ENCODE measurements at regions not wholly inside any gene's neighbourhood (a gene's known extent, or its start where the extent isn't known, plus 50 kb on each side); places are given as distances from the start of the nearest gene placed in this dataset.

- H3K27me3 ChIP-seq (ENCODE audit: low read length) = no peaks in the 10 kb centered on the region
- H3K4me2 ChIP-seq (ENCODE audit: low read depth, low read length, poor library complexity, severe bottlenecking) = no peak overlapping the region
- no peaks in the 10 kb centered on the region for H4K20me1 ChIP-seq (ENCODE audit: insufficient read depth, low read depth, low read length)
- H3K9me2 ChIP-seq (replicated peaks; ENCODE audit: insufficient read depth, low read length) = no peaks in the 10 kb centered on the region
- no peak overlapping the region for H2AFZ ChIP-seq (ENCODE audit: low read length)
- no peaks in the 10 kb centered on the region for H3K36me3 ChIP-seq (ENCODE audit: insufficient read depth, low read length)
- H3K4me3 ChIP-seq (ENCODE audit: low read length) = no peak overlapping the region
- no peak overlapping the region for H3K9ac ChIP-seq (ENCODE audit: low read length)
- no peak overlapping the region for H3K27ac ChIP-seq (ENCODE audit: low read length)
- H3K9me3 ChIP-seq (ENCODE audit: low read length) = no peaks in the 10 kb centered on the region
- H3K79me2 ChIP-seq (ENCODE audit: low read length) = no peaks in the 10 kb centered on the region
- no peak for DNase-seq
- H3K4me1 ChIP-seq (ENCODE audit: low read length) = no peaks in the 10 kb centered on the region
These were observed 75.5 kb upstream of the RAB3GAP2 start for GRCh38 chr1:220347654-220348175.

GRCh38 chr1:220344745-220345144 lies 72.5 kb upstream of the RAB3GAP2 start:
- Histone ChIP-seq H3K9me3 (ENCODE audit: low read length) (no peaks in the 10 kb centered on the region), H4K20me1 (ENCODE audit: insufficient read depth, low read depth, low read length) (no peaks in the 10 kb centered on the region), H3K4me1 (ENCODE audit: low read length) (no peaks in the 10 kb centered on the region), H3K9me2 (replicated peaks; ENCODE audit: insufficient read depth, low read length) (no peaks in the 10 kb centered on the region), H3K27ac (ENCODE audit: low read length) (no peak overlapping the region), H3K27me3 (ENCODE audit: low read length) (no peaks in the 10 kb centered on the region), H2AFZ (ENCODE audit: low read length) (no peak overlapping the region), H3K36me3 (ENCODE audit: insufficient read depth, low read length) (no peaks in the 10 kb centered on the region), H3K4me2 (ENCODE audit: low read depth, low read length, poor library complexity, severe bottlenecking) (no peak overlapping the region), H3K9ac (ENCODE audit: low read length) (no peak overlapping the region), H3K4me3 (ENCODE audit: low read length) (no peak overlapping the region), H3K79me2 (ENCODE audit: low read length) (no peaks in the 10 kb centered on the region)
- DNase-seq = no peak

GRCh38 chr1:220342853-220343252 lies 70.6 kb upstream of the RAB3GAP2 start:
- DNase-seq = no peak
- no peaks in the 10 kb centered on the region for H3K9me3 ChIP-seq (ENCODE audit: low read length)
- no peaks in the 10 kb centered on the region for H3K27me3 ChIP-seq (ENCODE audit: low read length)
- H3K9me2 ChIP-seq (replicated peaks; ENCODE audit: insufficient read depth, low read length) = no peaks in the 10 kb centered on the region
- no peaks in the 10 kb centered on the region for H3K79me2 ChIP-seq (ENCODE audit: low read length)
- no peak overlapping the region for H3K4me2 ChIP-seq (ENCODE audit: low read depth, low read length, poor library complexity, severe bottlenecking)
- no peaks in the 10 kb centered on the region for H4K20me1 ChIP-seq (ENCODE audit: insufficient read depth, low read depth, low read length)
- no peaks in the 10 kb centered on the region for H3K36me3 ChIP-seq (ENCODE audit: insufficient read depth, low read length)
- H3K4me1 ChIP-seq (ENCODE audit: low read length) = no peaks in the 10 kb centered on the region
- no peak overlapping the region for H3K4me3 ChIP-seq (ENCODE audit: low read length)
- no peak overlapping the region for H2AFZ ChIP-seq (ENCODE audit: low read length)
- H3K9ac ChIP-seq (ENCODE audit: low read length) = no peak overlapping the region
- H3K27ac ChIP-seq (ENCODE audit: low read length) = no peak overlapping the region

GRCh38 chr1:220341126-220341525 lies 68.9 kb upstream of the RAB3GAP2 start:
- no peak overlapping the region for H2AFZ ChIP-seq (ENCODE audit: low read length)
- no peak overlapping the region for H3K27ac ChIP-seq (ENCODE audit: low read length)
- H3K9me2 ChIP-seq (replicated peaks; ENCODE audit: insufficient read depth, low read length) = no peaks in the 10 kb centered on the region
- H3K27me3 ChIP-seq (ENCODE audit: low read length) = no peaks in the 10 kb centered on the region
- H3K79me2 ChIP-seq (ENCODE audit: low read length) = no peaks in the 10 kb centered on the region
- no peak overlapping the region for H3K4me2 ChIP-seq (ENCODE audit: low read depth, low read length, poor library complexity, severe bottlenecking)
- H3K4me3 ChIP-seq (ENCODE audit: low read length) = no peak overlapping the region
- no peaks in the 10 kb centered on the region for H3K36me3 ChIP-seq (ENCODE audit: insufficient read depth, low read length)
- H4K20me1 ChIP-seq (ENCODE audit: insufficient read depth, low read depth, low read length) = no peaks in the 10 kb centered on the region
- H3K9ac ChIP-seq (ENCODE audit: low read length) = no peak overlapping the region
- no peak for DNase-seq
- no peaks in the 10 kb centered on the region for H3K9me3 ChIP-seq (ENCODE audit: low read length)
- H3K4me1 ChIP-seq (ENCODE audit: low read length) = no peaks in the 10 kb centered on the region

- Histone ChIP-seq H3K4me2 (ENCODE audit: low read depth, low read length, poor library complexity, severe bottlenecking) (no peak overlapping the region), H3K79me2 (ENCODE audit: low read length) (no peaks in the 10 kb centered on the region), H3K4me1 (ENCODE audit: low read length) (no peaks in the 10 kb centered on the region), H3K4me3 (ENCODE audit: low read length) (no peak overlapping the region), H3K27me3 (ENCODE audit: low read length) (no peaks in the 10 kb centered on the region), H2AFZ (ENCODE audit: low read length) (no peak overlapping the region), H4K20me1 (ENCODE audit: insufficient read depth, low read depth, low read length) (no peaks in the 10 kb centered on the region), H3K9ac (ENCODE audit: low read length) (no peak overlapping the region), H3K27ac (ENCODE audit: low read length) (no peak overlapping the region), H3K9me2 (replicated peaks; ENCODE audit: insufficient read depth, low read length) (no peaks in the 10 kb centered on the region), H3K36me3 (ENCODE audit: insufficient read depth, low read length) (no peaks in the 10 kb centered on the region), H3K9me3 (ENCODE audit: low read length) (no peaks in the 10 kb centered on the region)
- no peak for DNase-seq
These were observed 67.3 kb upstream of the RAB3GAP2 start for GRCh38 chr1:220339581-220339980.

- no peak overlapping the region for H3K9ac ChIP-seq (ENCODE audit: low read length)
- H4K20me1 ChIP-seq (ENCODE audit: insufficient read depth, low read depth, low read length) = no peaks in the 10 kb centered on the region
- DNase-seq = no peak
- no peaks in the 10 kb centered on the region for H3K27me3 ChIP-seq (ENCODE audit: low read length)
- H3K4me1 ChIP-seq (ENCODE audit: low read length) = no peaks in the 10 kb centered on the region
- H3K4me3 ChIP-seq (ENCODE audit: low read length) = no peak overlapping the region
- H3K79me2 ChIP-seq (ENCODE audit: low read length) = no peaks in the 10 kb centered on the region
- H3K9me3 ChIP-seq (ENCODE audit: low read length) = no peaks in the 10 kb centered on the region
- no peak overlapping the region for H2AFZ ChIP-seq (ENCODE audit: low read length)
- no peak overlapping the region for H3K27ac ChIP-seq (ENCODE audit: low read length)
- H3K4me2 ChIP-seq (ENCODE audit: low read depth, low read length, poor library complexity, severe bottlenecking) = no peak overlapping the region
- H3K9me2 ChIP-seq (replicated peaks; ENCODE audit: insufficient read depth, low read length) = no peaks in the 10 kb centered on the region
- H3K36me3 ChIP-seq (ENCODE audit: insufficient read depth, low read length) = no peaks in the 10 kb centered on the region
These were observed 66.5 kb upstream of the RAB3GAP2 start for GRCh38 chr1:220338759-220339158.

- Histone ChIP-seq H3K9me3 (ENCODE audit: low read length) (no peaks in the 10 kb centered on the region), H3K27ac (ENCODE audit: low read length) (no peak overlapping the region), H2AFZ (ENCODE audit: low read length) (no peak overlapping the region)
These were observed 64.3 kb upstream of the RAB3GAP2 start for GRCh38 chr1:220336391-220337031.

GRCh38 chr1:220335668-220336067 lies 63.4 kb upstream of the RAB3GAP2 start:
- Histone ChIP-seq H3K4me1 (ENCODE audit: low read length) (no peaks in the 10 kb centered on the region), H3K4me3 (ENCODE audit: low read length) (no peak overlapping the region), H3K9ac (ENCODE audit: low read length) (no peak overlapping the region), H3K27ac (ENCODE audit: low read length) (no peak overlapping the region), H3K27me3 (ENCODE audit: low read length) (no peaks in the 10 kb centered on the region), H3K4me2 (ENCODE audit: low read depth, low read length, poor library complexity, severe bottlenecking) (no peak overlapping the region), H4K20me1 (ENCODE audit: insufficient read depth, low read depth, low read length) (no peaks in the 10 kb centered on the region), H3K36me3 (ENCODE audit: insufficient read depth, low read length) (no peaks in the 10 kb centered on the region), H3K9me2 (replicated peaks; ENCODE audit: insufficient read depth, low read length) (no peaks in the 10 kb centered on the region), H3K9me3 (ENCODE audit: low read length) (no peaks in the 10 kb centered on the region), H2AFZ (ENCODE audit: low read length) (no peak overlapping the region), H3K79me2 (ENCODE audit: low read length) (no peaks in the 10 kb centered on the region)
- DNase-seq = no peak

More at GRCh38 chr1:220336391-220337031, 64.3 kb upstream of the RAB3GAP2 start:
- H3K79me2 ChIP-seq (ENCODE audit: low read length) = no peaks in the 10 kb centered on the region
- H3K36me3 ChIP-seq (ENCODE audit: insufficient read depth, low read length) = no peaks in the 10 kb centered on the region
- DNase-seq = no peak
- H3K9me2 ChIP-seq (replicated peaks; ENCODE audit: insufficient read depth, low read length) = no peaks in the 10 kb centered on the region
- no peak overlapping the region for H3K9ac ChIP-seq (ENCODE audit: low read length)
- H3K4me1 ChIP-seq (ENCODE audit: low read length) = no peaks in the 10 kb centered on the region
- H3K27me3 ChIP-seq (ENCODE audit: low read length) = no peaks in the 10 kb centered on the region
- no peak overlapping the region for H3K4me2 ChIP-seq (ENCODE audit: low read depth, low read length, poor library complexity, severe bottlenecking)
- H4K20me1 ChIP-seq (ENCODE audit: insufficient read depth, low read depth, low read length) = no peaks in the 10 kb centered on the region
- H3K4me3 ChIP-seq (ENCODE audit: low read length) = no peak overlapping the region

All from Karpas-422 (cell line).